ENCODE measurements at regions not wholly inside any gene's neighbourhood (a gene's known extent, or its start where the extent isn't known, plus 50 kb on each side); places are given as distances from the start of the nearest gene placed in this dataset.

DNA sequence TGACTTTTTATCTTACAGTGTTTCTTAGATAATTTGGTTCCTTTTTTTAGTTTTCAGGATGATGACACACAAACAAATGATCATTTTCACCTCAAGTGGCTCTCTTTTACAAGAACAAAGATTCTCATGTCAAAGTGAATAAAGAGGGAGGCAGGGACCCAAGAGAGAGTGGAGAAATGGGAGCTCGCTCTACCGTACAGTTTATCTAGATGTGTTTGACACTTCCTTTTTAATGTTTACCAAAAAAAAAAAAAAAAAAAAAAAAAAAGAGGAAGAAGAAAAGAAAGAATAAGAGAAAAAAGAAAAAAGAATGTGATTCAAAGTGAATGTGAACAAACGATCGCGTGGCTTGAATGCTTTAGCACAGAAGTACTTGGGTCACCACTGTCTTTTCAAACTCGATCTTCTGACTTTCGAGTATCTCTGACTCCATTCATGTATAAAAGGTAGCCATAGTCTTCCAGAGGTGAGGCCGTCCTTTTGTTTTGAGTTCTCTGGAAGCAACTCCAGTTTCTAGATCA is 75.6 kb upstream of the GRXCR1 start (continued):
- TF ChIP-seq, protein P1, sequence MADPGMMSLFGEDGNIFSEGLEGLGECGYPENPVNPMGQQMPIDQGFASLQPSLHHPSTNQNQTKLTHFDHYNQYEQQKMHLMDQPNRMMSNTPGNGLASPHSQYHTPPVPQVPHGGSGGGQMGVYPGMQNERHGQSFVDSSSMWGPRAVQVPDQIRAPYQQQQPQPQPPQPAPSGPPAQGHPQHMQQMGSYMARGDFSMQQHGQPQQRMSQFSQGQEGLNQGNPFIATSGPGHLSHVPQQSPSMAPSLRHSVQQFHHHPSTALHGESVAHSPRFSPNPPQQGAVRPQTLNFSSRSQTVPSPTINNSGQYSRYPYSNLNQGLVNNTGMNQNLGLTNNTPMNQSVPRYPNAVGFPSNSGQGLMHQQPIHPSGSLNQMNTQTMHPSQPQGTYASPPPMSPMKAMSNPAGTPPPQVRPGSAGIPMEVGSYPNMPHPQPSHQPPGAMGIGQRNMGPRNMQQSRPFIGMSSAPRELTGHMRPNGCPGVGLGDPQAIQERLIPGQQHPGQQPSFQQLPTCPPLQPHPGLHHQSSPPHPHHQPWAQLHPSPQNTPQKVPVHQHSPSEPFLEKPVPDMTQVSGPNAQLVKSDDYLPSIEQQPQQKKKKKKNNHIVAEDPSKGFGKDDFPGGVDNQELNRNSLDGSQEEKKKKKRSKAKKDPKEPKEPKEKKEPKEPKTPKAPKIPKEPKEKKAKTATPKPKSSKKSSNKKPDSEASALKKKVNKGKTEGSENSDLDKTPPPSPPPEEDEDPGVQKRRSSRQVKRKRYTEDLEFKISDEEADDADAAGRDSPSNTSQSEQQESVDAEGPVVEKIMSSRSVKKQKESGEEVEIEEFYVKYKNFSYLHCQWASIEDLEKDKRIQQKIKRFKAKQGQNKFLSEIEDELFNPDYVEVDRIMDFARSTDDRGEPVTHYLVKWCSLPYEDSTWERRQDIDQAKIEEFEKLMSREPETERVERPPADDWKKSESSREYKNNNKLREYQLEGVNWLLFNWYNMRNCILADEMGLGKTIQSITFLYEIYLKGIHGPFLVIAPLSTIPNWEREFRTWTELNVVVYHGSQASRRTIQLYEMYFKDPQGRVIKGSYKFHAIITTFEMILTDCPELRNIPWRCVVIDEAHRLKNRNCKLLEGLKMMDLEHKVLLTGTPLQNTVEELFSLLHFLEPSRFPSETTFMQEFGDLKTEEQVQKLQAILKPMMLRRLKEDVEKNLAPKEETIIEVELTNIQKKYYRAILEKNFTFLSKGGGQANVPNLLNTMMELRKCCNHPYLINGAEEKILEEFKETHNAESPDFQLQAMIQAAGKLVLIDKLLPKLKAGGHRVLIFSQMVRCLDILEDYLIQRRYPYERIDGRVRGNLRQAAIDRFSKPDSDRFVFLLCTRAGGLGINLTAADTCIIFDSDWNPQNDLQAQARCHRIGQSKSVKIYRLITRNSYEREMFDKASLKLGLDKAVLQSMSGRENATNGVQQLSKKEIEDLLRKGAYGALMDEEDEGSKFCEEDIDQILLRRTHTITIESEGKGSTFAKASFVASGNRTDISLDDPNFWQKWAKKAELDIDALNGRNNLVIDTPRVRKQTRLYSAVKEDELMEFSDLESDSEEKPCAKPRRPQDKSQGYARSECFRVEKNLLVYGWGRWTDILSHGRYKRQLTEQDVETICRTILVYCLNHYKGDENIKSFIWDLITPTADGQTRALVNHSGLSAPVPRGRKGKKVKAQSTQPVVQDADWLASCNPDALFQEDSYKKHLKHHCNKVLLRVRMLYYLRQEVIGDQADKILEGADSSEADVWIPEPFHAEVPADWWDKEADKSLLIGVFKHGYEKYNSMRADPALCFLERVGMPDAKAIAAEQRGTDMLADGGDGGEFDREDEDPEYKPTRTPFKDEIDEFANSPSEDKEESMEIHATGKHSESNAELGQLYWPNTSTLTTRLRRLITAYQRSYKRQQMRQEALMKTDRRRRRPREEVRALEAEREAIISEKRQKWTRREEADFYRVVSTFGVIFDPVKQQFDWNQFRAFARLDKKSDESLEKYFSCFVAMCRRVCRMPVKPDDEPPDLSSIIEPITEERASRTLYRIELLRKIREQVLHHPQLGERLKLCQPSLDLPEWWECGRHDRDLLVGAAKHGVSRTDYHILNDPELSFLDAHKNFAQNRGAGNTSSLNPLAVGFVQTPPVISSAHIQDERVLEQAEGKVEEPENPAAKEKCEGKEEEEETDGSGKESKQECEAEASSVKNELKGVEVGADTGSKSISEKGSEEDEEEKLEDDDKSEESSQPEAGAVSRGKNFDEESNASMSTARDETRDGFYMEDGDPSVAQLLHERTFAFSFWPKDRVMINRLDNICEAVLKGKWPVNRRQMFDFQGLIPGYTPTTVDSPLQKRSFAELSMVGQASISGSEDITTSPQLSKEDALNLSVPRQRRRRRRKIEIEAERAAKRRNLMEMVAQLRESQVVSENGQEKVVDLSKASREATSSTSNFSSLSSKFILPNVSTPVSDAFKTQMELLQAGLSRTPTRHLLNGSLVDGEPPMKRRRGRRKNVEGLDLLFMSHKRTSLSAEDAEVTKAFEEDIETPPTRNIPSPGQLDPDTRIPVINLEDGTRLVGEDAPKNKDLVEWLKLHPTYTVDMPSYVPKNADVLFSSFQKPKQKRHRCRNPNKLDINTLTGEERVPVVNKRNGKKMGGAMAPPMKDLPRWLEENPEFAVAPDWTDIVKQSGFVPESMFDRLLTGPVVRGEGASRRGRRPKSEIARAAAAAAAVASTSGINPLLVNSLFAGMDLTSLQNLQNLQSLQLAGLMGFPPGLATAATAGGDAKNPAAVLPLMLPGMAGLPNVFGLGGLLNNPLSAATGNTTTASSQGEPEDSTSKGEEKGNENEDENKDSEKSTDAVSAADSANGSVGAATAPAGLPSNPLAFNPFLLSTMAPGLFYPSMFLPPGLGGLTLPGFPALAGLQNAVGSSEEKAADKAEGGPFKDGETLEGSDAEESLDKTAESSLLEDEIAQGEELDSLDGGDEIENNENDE (IDR thresholded peaks at IDR 0.05; ENCODE audit: insufficient replicate concordance, low read length), result no peak
- TF ChIP-seq SP2 (IDR thresholded peaks at IDR 0.05; ENCODE audit: low read length) (no peak), JUND (IDR thresholded peaks at IDR 0.05; ENCODE audit: low read length) (no peak), EZH2 (IDR thresholded peaks at IDR 0.05; ENCODE audit: low read depth, low read length, severe bottlenecking) (no peak), SUZ12 (IDR thresholded peaks at IDR 0.05; ENCODE audit: low read length) (no peak), SIRT6 (IDR thresholded peaks at IDR 0.05; ENCODE audit: low read length) (no peak), SP4 (IDR thresholded peaks at IDR 0.05; ENCODE audit: low read length) (no peak)
